ENCODE measurements at regions not wholly inside any gene's neighbourhood (a gene's known extent, or its start where the extent isn't known, plus 50 kb on each side); places are given as distances from the start of the nearest gene placed in this dataset.

- Histone ChIP-seq H3K4me3 (ENCODE audit: low read depth, low read length) (no peak overlapping the region), H3K27me3 (ENCODE audit: control insufficient read depth, insufficient read depth, low read length) (no peaks in the 10 kb centered on the region), H3K36me3 (ENCODE audit: control insufficient read depth, insufficient read depth, low read length) (no peaks in the 10 kb centered on the region)
- no peak for TF ChIP-seq CTCF (IDR thresholded peaks at IDR 0.05; ENCODE audit: insufficient read depth, low read depth, low read length)
- POLR2A ChIA-PET = no interaction called here
- CTCF ChIA-PET = interaction anchor here (1.1 kb wide), 1 partner anchor 12 kb away, joined by 3 read pairs; no protein-coding TSS in a partner anchor
- DNase-seq (ENCODE audit: low read depth) = no peak
These were observed 253.9 kb upstream of the KLHL29 start for GRCh38 chr2:23131066-23131575.

- no peak for TF ChIP-seq CTCF (IDR thresholded peaks at IDR 0.05; ENCODE audit: insufficient read depth, low read depth, low read length)
- no peak for DNase-seq (ENCODE audit: low read depth)
- Histone ChIP-seq H3K27me3 (ENCODE audit: control insufficient read depth, insufficient read depth, low read length) (no peaks in the 10 kb centered on the region), H3K36me3 (ENCODE audit: control insufficient read depth, insufficient read depth, low read length) (no peaks in the 10 kb centered on the region), H3K4me3 (ENCODE audit: low read depth, low read length) (no peak overlapping the region)
- ChIA-PET POLR2A (no interaction called here), CTCF (interaction anchor here (1.1 kb wide), 1 partner anchor 12 kb away, joined by 3 read pairs; no protein-coding TSS in a partner anchor)
These were observed 253.0 kb upstream of the KLHL29 start for GRCh38 chr2:23132000-23132399.

GRCh38 chr2:23132823-23133595, 252.0 kb upstream of the KLHL29 start:
- ChIA-PET POLR2A (no interaction called here), CTCF (no interaction called here)

GRCh38 chr2:23134726-23135125, 250.3 kb upstream of the KLHL29 start:
- H3K4me3 ChIP-seq (ENCODE audit: low read depth, low read length) = no peak overlapping the region
- no peak for TF ChIP-seq CTCF (IDR thresholded peaks at IDR 0.05; ENCODE audit: insufficient read depth, low read depth, low read length)
- ChIA-PET POLR2A (no interaction called here), CTCF (interaction anchor here (1.1 kb wide), 1 partner anchor 12 kb away, joined by 3 read pairs; no protein-coding TSS in a partner anchor)
- H3K36me3 ChIP-seq (ENCODE audit: control insufficient read depth, insufficient read depth, low read length) = no peaks in the 10 kb centered on the region
- H3K27me3 ChIP-seq (ENCODE audit: control insufficient read depth, insufficient read depth, low read length) = no peaks in the 10 kb centered on the region
- no peak for DNase-seq (ENCODE audit: low read depth)

More at GRCh38 chr2:23132823-23133595, 252.0 kb upstream of the KLHL29 start:
- Histone ChIP-seq H3K36me3 (ENCODE audit: control insufficient read depth, insufficient read depth, low read length) (no peaks in the 10 kb centered on the region), H3K4me3 (ENCODE audit: low read depth, low read length) (no peak overlapping the region), H3K27me3 (ENCODE audit: control insufficient read depth, insufficient read depth, low read length) (no peaks in the 10 kb centered on the region)
- no peak for DNase-seq (ENCODE audit: low read depth)
- TF ChIP-seq CTCF (IDR thresholded peaks at IDR 0.05; ENCODE audit: insufficient read depth, low read depth, low read length) = no peak

GRCh38 chr2:23135481-23136100, 249.4 kb upstream of the KLHL29 start:
- ChIA-PET POLR2A (no interaction called here), CTCF (interaction anchor here (0.6 to 1.1 kb wide), 3 partner anchors 11 to 597 kb away, joined by 3 to 4 read pairs (median 3); no protein-coding TSS in a partner anchor)
- TF ChIP-seq CTCF (IDR thresholded peaks at IDR 0.05; ENCODE audit: insufficient read depth, low read depth, low read length) = no peak
- no peak for DNase-seq (ENCODE audit: low read depth)
- H3K36me3 ChIP-seq (ENCODE audit: control insufficient read depth, insufficient read depth, low read length) = no peaks in the 10 kb centered on the region
- no peak overlapping the region for H3K4me3 ChIP-seq (ENCODE audit: low read depth, low read length)
- H3K27me3 ChIP-seq (ENCODE audit: control insufficient read depth, insufficient read depth, low read length) = no peaks in the 10 kb centered on the region

All from BJ (cell line).